Keratinocyte (primary cell): ENCODE measurements at regions not wholly inside any gene's neighbourhood (a gene's known extent, or its start where the extent isn't known, plus 50 kb on each side); places are given as distances from the start of the nearest gene placed in this dataset.

Experiments used
- DNase-seq: peaks from one replicate; pipeline ENCODE4 v3.0.0-alpha.2; 2011; ENCODE audit warnings: low read depth, missing footprints, low spot score
- FAIRE-seq: peaks from 2 replicates; lab custom pipeline; 2011; peaks lifted over from hg19 to GRCh38; lab: Jason Lieb, UNC
- H2AFZ ChIP-seq: 2 replicates; pipeline ENCODE4 v1.6.0; 2012; ENCODE audit warnings: low read length, control low read depth, inconsistent platforms; ENCODE audit not compliant: control insufficient read depth
- H3K27ac ChIP-seq: 2 replicates; pipeline ENCODE4 v1.5.1; 2011; ENCODE audit warnings: low read length; ENCODE audit not compliant: control insufficient read depth, insufficient read depth
- H3K27me3 ChIP-seq: 3 replicates; pipeline ENCODE4 v1.6.0; 2011; ENCODE audit warnings: low read length; ENCODE audit not compliant: control insufficient read depth, insufficient read depth; ENCODE audit errors: extremely low read depth
- H3K36me3 ChIP-seq, 2 experiments: 2 replicates in 1 of 2; 3 replicates in 1 of 2; pipeline ENCODE4 v1.5.1; 2011; ENCODE audit warnings: low read length in 2 of 2, mild to moderate bottlenecking in 1 of 2; ENCODE audit not compliant: control insufficient read depth in 2 of 2, insufficient read depth in 2 of 2; ENCODE audit errors: extremely low read depth in 1 of 2
- H3K4me1 ChIP-seq: 3 replicates; pipeline ENCODE4 v1.5.1; 2011; ENCODE audit warnings: low read length; ENCODE audit not compliant: control insufficient read depth, insufficient read depth; ENCODE audit errors: extremely low read depth
- H3K4me2 ChIP-seq: 3 replicates; pipeline ENCODE4 v1.6.0; 2011; ENCODE audit warnings: low read depth, low read length; ENCODE audit not compliant: control insufficient read depth, insufficient read depth; ENCODE audit errors: extremely low read depth
- H3K4me3 ChIP-seq, 3 experiments: fragments of 200-600 bp in 1 of 3; sonication (generic) in 1 of 3; 2 replicates in 2 of 3; 3 replicates in 1 of 3; pipeline ENCODE4 v1.5.1; 2011 to 2016; ENCODE audit warnings: low read length in 3 of 3, mild to moderate bottlenecking in 3 of 3, control low read depth in 2 of 3, inconsistent platforms in 1 of 3, low read depth in 1 of 3, mixed read lengths in 1 of 3, mixed run types in 1 of 3, moderate library complexity in 1 of 3; ENCODE audit not compliant: control insufficient read depth in 2 of 3, insufficient read depth in 2 of 3; ENCODE audit errors: extremely low read depth in 1 of 3
- H3K79me2 ChIP-seq: 2 replicates; pipeline ENCODE4 v1.6.0; 2012; ENCODE audit warnings: low read length; ENCODE audit not compliant: control insufficient read depth, insufficient read depth
- H3K9ac ChIP-seq: 3 replicates; pipeline ENCODE4 v1.6.0; 2011; ENCODE audit warnings: low read length; ENCODE audit not compliant: control insufficient read depth, insufficient read depth; ENCODE audit errors: extremely low read depth
- H3K9me1 ChIP-seq: 3 replicates; pipeline ENCODE4 v1.6.0; 2011; ENCODE audit warnings: low read length; ENCODE audit not compliant: control insufficient read depth, insufficient read depth; ENCODE audit errors: extremely low read depth
- H3K9me3 ChIP-seq: 2 replicates; pipeline ENCODE4 v1.5.1; 2012; ENCODE audit warnings: low read depth, low read length; ENCODE audit not compliant: control insufficient read depth
- H4K20me1 ChIP-seq: 3 replicates; pipeline ENCODE4 v1.6.0; 2011; ENCODE audit warnings: low read length; ENCODE audit not compliant: control insufficient read depth, insufficient read depth; ENCODE audit errors: extremely low read depth
- CTCF ChIP-seq, 3 experiments: IDR thresholded peaks in 1 of 3; conservative IDR thresholded peaks in 1 of 3; optimal IDR thresholded peaks in 1 of 3; 2 replicates in 2 of 3; 3 replicates in 1 of 3; pipeline versions ENCODE3 to v1.5.1; 2011; ENCODE audit warnings: low read length in 3 of 3, mild to moderate bottlenecking in 3 of 3, moderate library complexity in 2 of 3, control low read depth in 1 of 3, inconsistent platforms in 1 of 3; ENCODE audit not compliant: insufficient read depth in 2 of 3; ENCODE audit errors: extremely low read depth in 1 of 3
- EZH2 ChIP-seq: IDR thresholded peaks from one replicate; pipeline ENCODE4 v1.6.1; 2012; ENCODE audit warnings: inconsistent platforms, mild to moderate bottlenecking, low read length, moderate library complexity
- dilution Hi-C: fragments of 300-500 bp; cut with MboI; formaldehyde crosslinking; loops from one replicate; pipeline ENCODE4 v1.7.0; 2020; ENCODE audit warnings: low sequenced_read_pairs; ENCODE audit not compliant: extremely low pct_ligation_motif_present

- H3K4me2 ChIP-seq = no peak overlapping the region
- no peaks in the 10 kb centered on the region for H3K9me3 ChIP-seq
Observed at GRCh38 chr5:61901997-61902396, 404.0 kb upstream of the KIF2A start.

GRCh38 chr5:61904730-61905129 is 401.3 kb upstream of the KIF2A start:
- dilution Hi-C loops = no loop called here
- H3K4me3 ChIP-seq = no peak overlapping the region

More at GRCh38 chr5:61901997-61902396, 404.0 kb upstream of the KIF2A start:
- FAIRE-seq = no peak
- H3K4me3 ChIP-seq = no peak overlapping the region
- dilution Hi-C loops = no loop called here
- no peaks in the 10 kb centered on the region for H3K9me1 ChIP-seq
- H2AFZ ChIP-seq = no peak overlapping the region
- no peaks in the 10 kb centered on the region for H3K36me3 ChIP-seq
- peaks cover 8% of the 10 kb centered on the region for H3K4me1 ChIP-seq
- TF ChIP-seq CTCF (optimal IDR thresholded peaks at IDR 0.05 in 1 of 3, IDR thresholded peaks at IDR 0.05 in 1 of 3, conservative IDR thresholded peaks at IDR 0.05 in 1 of 3; ENCODE audit: extremely low read depth in 1 of 3, insufficient read depth in 2 of 3, low read length in 3 of 3) (no peak), EZH2 (no peak)
- DNase-seq = no peak
- H3K27ac ChIP-seq = no peak overlapping the region
- no peaks in the 10 kb centered on the region for H3K79me2 ChIP-seq
- H4K20me1 ChIP-seq = no peaks in the 10 kb centered on the region
- H3K27me3 ChIP-seq = no peaks in the 10 kb centered on the region
- H3K9ac ChIP-seq = no peak overlapping the region

More at GRCh38 chr5:61904730-61905129, 401.3 kb upstream of the KIF2A start:
- Histone ChIP-seq H3K27me3 (no peaks in the 10 kb centered on the region), H4K20me1 (no peaks in the 10 kb centered on the region), H3K4me1 (peaks cover 8% of the 10 kb centered on the region), H3K36me3 (no peaks in the 10 kb centered on the region), H3K9me3 (no peaks in the 10 kb centered on the region), H3K27ac (no peak overlapping the region), H3K79me2 (no peaks in the 10 kb centered on the region), H3K4me2 (no peak overlapping the region), H2AFZ (no peak overlapping the region), H3K9ac (no peak overlapping the region), H3K9me1 (no peaks in the 10 kb centered on the region)
- no peak for FAIRE-seq
- TF ChIP-seq CTCF (optimal IDR thresholded peaks at IDR 0.05 in 1 of 3, IDR thresholded peaks at IDR 0.05 in 1 of 3, conservative IDR thresholded peaks at IDR 0.05 in 1 of 3; ENCODE audit: extremely low read depth in 1 of 3, insufficient read depth in 2 of 3, low read length in 3 of 3) (no peak), EZH2 (no peak)
- no peak for DNase-seq
